ENCODE measurements at regions not wholly inside any gene's neighbourhood (a gene's known extent, or its start where the extent isn't known, plus 50 kb on each side); places are given as distances from the start of the nearest gene placed in this dataset.

DNA sequence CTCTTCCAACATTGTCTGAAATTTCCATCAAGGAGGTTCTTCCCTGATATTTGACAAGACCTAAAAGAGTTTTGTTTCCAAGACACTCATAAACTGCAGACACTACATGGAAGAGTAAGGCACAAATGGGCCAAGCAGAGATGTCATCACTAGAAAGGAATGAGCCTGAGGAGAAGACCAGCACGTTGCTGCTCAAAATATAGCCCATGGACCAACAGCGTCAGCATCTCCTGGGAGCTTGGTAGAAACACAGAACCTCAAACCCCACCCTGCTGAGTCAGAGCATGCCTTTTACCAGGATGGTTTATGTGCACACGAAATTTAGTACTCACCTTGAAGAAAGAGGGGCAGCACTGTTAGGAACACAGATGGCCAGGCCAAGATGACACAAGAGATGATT, 128.7 kb upstream of the MID1 start:
- TF ChIP-seq POLR2AphosphoS5 (IDR thresholded peaks at IDR 0.05; ENCODE audit: low read depth, low read length) (no peak), POLR2A (IDR thresholded peaks at IDR 0.05; ENCODE audit: low read depth, low read length) (no peak)
